BLaER1 (cell line): ENCODE measurements at regions not wholly inside any gene's neighbourhood (a gene's known extent, or its start where the extent isn't known, plus 50 kb on each side); places are given as distances from the start of the nearest gene placed in this dataset.

Source experiments
- H3K27ac ChIP-seq: shearing (Covaris generic); formaldehyde crosslinking; 2 replicates; pipeline ENCODE4 v1.8.1; 2022
- H3K27me3 ChIP-seq: shearing (Covaris generic); formaldehyde crosslinking; 2 replicates; pipeline ENCODE4 v1.8.1; 2022
- H3K36me3 ChIP-seq: shearing (Covaris generic); formaldehyde crosslinking; 2 replicates; pipeline ENCODE4 v1.8.1; 2022
- H3K4me1 ChIP-seq: shearing (Covaris generic); formaldehyde crosslinking; 2 replicates; pipeline ENCODE4 v1.8.1; 2022
- H3K4me2 ChIP-seq: shearing (Covaris generic); formaldehyde crosslinking; 2 replicates; pipeline ENCODE4 v1.8.1; 2022
- H3K4me3 ChIP-seq: shearing (Covaris generic); formaldehyde crosslinking; 2 replicates; pipeline ENCODE4 v1.8.1; 2022
- H3K9ac ChIP-seq: shearing (Covaris generic); formaldehyde crosslinking; 2 replicates; pipeline ENCODE4 v1.8.1; 2022
- H3K9me3 ChIP-seq: shearing (Covaris generic); formaldehyde crosslinking; 2 replicates; pipeline ENCODE4 v1.8.1; 2022
- H4K20me1 ChIP-seq: shearing (Covaris generic); formaldehyde crosslinking; 2 replicates; pipeline ENCODE4 v1.8.1; 2022
- Cebpa-rat ChIP-seq: shearing (Covaris generic); IDR thresholded peaks from 2 replicates; pipeline ENCODE4 v1.8.1; 2022

- Histone ChIP-seq H3K27ac (no peak overlapping the region), H3K4me3 (no peak overlapping the region), H3K36me3 (peaks cover 89% of the 10 kb centered on the region), H3K27me3 (no peaks in the 10 kb centered on the region), H3K9me3 (no peaks in the 10 kb centered on the region), H4K20me1 (peaks cover 75% of the 10 kb centered on the region), H3K9ac (no peak overlapping the region), H3K4me2 (no peak overlapping the region), H3K4me1 (no peaks in the 10 kb centered on the region)
- TF ChIP-seq Cebpa-rat = no peak
These were observed 110.0 kb upstream of the DMRT1 start for GRCh38 chr9:731474-731873.

GRCh38 chr9:734831-735511, 106.5 kb upstream of the DMRT1 start:
- Histone ChIP-seq H3K27me3 (no peaks in the 10 kb centered on the region), H3K4me3 (no peak overlapping the region), H3K4me1 (no peaks in the 10 kb centered on the region), H3K9ac (no peak overlapping the region), H3K27ac (no peak overlapping the region), H3K9me3 (no peaks in the 10 kb centered on the region), H3K4me2 (no peak overlapping the region), H3K36me3 (peaks cover 100% of the 10 kb centered on the region), H4K20me1 (peaks cover 60% of the 10 kb centered on the region)
- no peak for TF ChIP-seq Cebpa-rat

DNA sequence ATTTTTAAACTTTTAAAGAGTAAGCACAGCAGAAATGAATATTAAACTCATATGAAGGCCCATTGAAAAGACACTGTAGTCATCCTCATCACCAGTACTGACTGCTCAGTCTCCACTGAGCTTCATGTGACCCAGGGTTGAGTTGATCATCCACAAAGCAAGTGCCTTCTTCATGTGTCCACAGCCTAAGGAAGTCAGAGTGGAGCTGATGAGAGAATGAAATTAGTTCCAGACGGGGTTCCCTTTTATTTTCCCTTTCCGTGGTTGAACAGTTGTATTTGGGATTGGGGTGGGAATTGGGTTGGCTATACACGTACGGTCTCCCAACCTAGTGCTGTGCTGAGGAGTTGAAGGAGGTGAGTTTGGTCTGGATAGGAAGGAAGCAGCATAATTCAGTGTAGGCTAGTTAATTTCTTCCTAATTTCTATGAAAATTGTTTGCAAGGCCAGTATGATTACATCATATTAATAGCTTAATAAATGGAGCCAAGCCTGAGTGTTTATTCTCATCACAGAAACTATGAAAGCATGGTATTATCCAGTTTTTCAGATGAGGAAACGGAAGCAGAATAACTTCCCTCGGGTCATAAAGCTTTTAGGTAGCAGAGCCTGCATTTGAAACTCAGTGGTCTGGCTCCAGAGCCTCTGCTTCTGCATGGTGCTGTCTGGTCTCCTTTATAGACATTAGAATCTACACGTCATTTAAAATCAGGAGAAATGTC, 103.9 kb upstream of the DMRT1 start:
- Histone ChIP-seq H3K27ac (no peak overlapping the region), H3K36me3 (peaks cover 97% of the 10 kb centered on the region), H3K4me2 (no peak overlapping the region), H3K4me3 (no peak overlapping the region), H4K20me1 (peaks cover 34% of the 10 kb centered on the region; the same call in 1 of the 2 replicates), H3K9me3 (no peaks in the 10 kb centered on the region), H3K4me1 (peaks cover 10% of the 10 kb centered on the region; the same call in 1 of the 2 replicates), H3K27me3 (no peaks in the 10 kb centered on the region), H3K9ac (no peak overlapping the region)
- TF ChIP-seq Cebpa-rat = no peak

GRCh38 chr9:738209-738915, 103.1 kb upstream of the DMRT1 start:
- H3K27me3 ChIP-seq = no peaks in the 10 kb centered on the region
- no peak overlapping the region for H3K4me2 ChIP-seq
- peaks cover 97% of the 10 kb centered on the region for H3K36me3 ChIP-seq
- TF ChIP-seq Cebpa-rat = no peak
- no peak overlapping the region for H3K4me3 ChIP-seq
- peaks cover 28% of the 10 kb centered on the region; the same call in 1 of the 2 replicates for H4K20me1 ChIP-seq
- H3K4me1 ChIP-seq = peaks cover 17% of the 10 kb centered on the region; the same call in 1 of the 2 replicates
- H3K9me3 ChIP-seq = no peaks in the 10 kb centered on the region
- no peak overlapping the region for H3K9ac ChIP-seq
- H3K27ac ChIP-seq = no peak overlapping the region

DNA sequence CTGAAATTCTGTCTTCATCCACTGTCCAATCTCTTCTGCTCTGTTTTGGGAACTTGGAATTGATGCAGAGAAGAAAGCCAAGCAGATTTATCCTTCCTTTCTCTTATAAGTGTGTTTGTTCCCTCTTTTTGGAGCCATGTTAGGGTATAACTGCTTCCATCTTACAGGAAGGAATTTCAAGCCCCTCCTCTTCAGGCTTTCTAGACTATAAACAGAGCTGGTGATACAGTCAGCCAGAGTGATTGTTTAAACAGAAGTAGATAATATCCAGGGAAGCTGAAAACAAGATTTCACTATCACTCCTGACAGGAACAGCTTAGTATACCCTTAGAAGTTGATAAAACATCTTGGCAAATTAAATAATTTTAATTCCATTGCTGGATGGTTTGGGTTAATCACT, 102.1 kb upstream of the DMRT1 start:
- no peaks in the 10 kb centered on the region for H3K9me3 ChIP-seq
- H3K36me3 ChIP-seq = peaks cover 97% of the 10 kb centered on the region
- H3K9ac ChIP-seq = no peak overlapping the region
- no peak overlapping the region for H3K4me3 ChIP-seq
- no peaks in the 10 kb centered on the region for H3K27me3 ChIP-seq
- no peak overlapping the region for H3K27ac ChIP-seq
- peaks cover 26% of the 10 kb centered on the region; the same call in 1 of the 2 replicates for H4K20me1 ChIP-seq
- no peak for TF ChIP-seq Cebpa-rat
- peaks cover 27% of the 10 kb centered on the region for H3K4me1 ChIP-seq
- H3K4me2 ChIP-seq = no peak overlapping the region

GRCh38 chr9:740221-740620, 101.3 kb upstream of the DMRT1 start:
- H3K4me2 ChIP-seq = no peak overlapping the region
- peaks cover 97% of the 10 kb centered on the region for H3K36me3 ChIP-seq
- H3K27me3 ChIP-seq = no peaks in the 10 kb centered on the region

GRCh38 chr9:742104-742503, 99.4 kb upstream of the DMRT1 start:
- Histone ChIP-seq H3K4me2 (no peak overlapping the region), H3K4me3 (no peak overlapping the region), H3K27me3 (no peaks in the 10 kb centered on the region), H3K9ac (no peak overlapping the region), H3K9me3 (no peaks in the 10 kb centered on the region), H4K20me1 (peaks cover 28% of the 10 kb centered on the region; the same call in 1 of the 2 replicates), H3K36me3 (peaks cover 90% of the 10 kb centered on the region), H3K4me1 (peaks cover 53% of the 10 kb centered on the region), H3K27ac (no peak overlapping the region)
- no peak for TF ChIP-seq Cebpa-rat

More at GRCh38 chr9:740221-740620, 101.3 kb upstream of the DMRT1 start:
- Histone ChIP-seq H3K4me3 (no peak overlapping the region), H3K9ac (no peak overlapping the region), H4K20me1 (peaks cover 28% of the 10 kb centered on the region; the same call in 1 of the 2 replicates), H3K4me1 (peaks cover 35% of the 10 kb centered on the region), H3K27ac (no peak overlapping the region), H3K9me3 (no peaks in the 10 kb centered on the region)
- no peak for TF ChIP-seq Cebpa-rat

GRCh38 chr9:742914-743589, 98.4 kb upstream of the DMRT1 start:
- H3K27ac ChIP-seq = no peak overlapping the region
- H3K4me2 ChIP-seq = no peak overlapping the region
- H3K4me1 ChIP-seq = peaks cover 63% of the 10 kb centered on the region
- no peak for TF ChIP-seq Cebpa-rat
- H3K9ac ChIP-seq = no peak overlapping the region
- peaks cover 80% of the 10 kb centered on the region for H3K36me3 ChIP-seq
- no peaks in the 10 kb centered on the region for H3K27me3 ChIP-seq
- H3K9me3 ChIP-seq = no peaks in the 10 kb centered on the region
- peaks cover 18% of the 10 kb centered on the region; the same call in 1 of the 2 replicates for H4K20me1 ChIP-seq
- H3K4me3 ChIP-seq = no peak overlapping the region

DNA sequence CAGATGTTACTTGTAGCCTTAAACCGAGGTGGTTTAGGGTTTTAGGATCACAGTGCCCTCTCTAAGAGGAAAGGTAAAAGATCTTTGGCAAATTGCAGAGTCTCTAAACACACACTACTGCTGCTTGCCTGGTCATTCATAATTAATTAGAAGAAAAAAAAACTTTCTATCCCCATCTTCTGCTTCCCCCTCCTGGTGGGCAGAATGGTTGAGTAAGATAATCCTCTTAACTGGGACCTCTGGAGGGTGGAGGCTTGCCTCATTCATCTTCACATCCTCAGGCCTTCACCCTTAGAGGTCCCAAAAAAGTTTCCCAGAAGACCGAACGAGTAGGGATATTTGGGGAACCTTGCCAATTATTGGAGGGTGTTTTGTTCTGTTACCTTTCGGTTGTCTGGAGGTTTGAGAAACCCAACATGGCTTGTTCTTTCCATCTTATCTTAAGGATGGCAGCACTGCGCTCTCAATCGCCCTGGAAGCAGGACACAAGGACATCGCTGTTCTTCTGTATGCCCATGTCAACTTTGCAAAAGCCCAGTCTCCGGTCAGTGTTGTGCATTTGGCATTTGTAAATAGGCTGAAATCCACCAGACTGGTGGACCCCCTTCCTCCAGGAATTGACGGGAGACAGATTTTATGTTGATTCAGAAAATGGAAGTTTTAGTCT, 97.3 kb upstream of the DMRT1 start:
- H3K9me3 ChIP-seq = no peaks in the 10 kb centered on the region
- peak overlapping the region; percentile 29; the same call in 1 of the 2 replicates for H3K4me2 ChIP-seq
- no peaks in the 10 kb centered on the region for H3K27me3 ChIP-seq
- H3K4me3 ChIP-seq = no peak overlapping the region
- H3K9ac ChIP-seq = no peak overlapping the region
- H3K27ac ChIP-seq = peak overlapping the region; percentile 47; the same call in 1 of the 2 replicates
- H3K4me1 ChIP-seq = peaks cover 74% of the 10 kb centered on the region
- peaks cover 69% of the 10 kb centered on the region for H3K36me3 ChIP-seq
- H4K20me1 ChIP-seq = peaks cover 9% of the 10 kb centered on the region; the same call in 1 of the 2 replicates
- TF ChIP-seq Cebpa-rat = no peak
